IMR-90 (cell line): ENCODE measurements at regions not wholly inside any gene's neighbourhood (a gene's known extent, or its start where the extent isn't known, plus 50 kb on each side); places are given as distances from the start of the nearest gene placed in this dataset.
A peak's percentile ranks its signal among the peaks of the same experiment; 100 is the strongest.

ENCODE experiments used
- ATAC-seq: fragments of 200-7000 bp; cut with Tn5 transposase; 2 replicates; pipeline ENCODE4 v1.9.1; 2020; ENCODE audit warnings: low read depth, mild to moderate bottlenecking, moderate library complexity
- BruUV-seq: library from RNA; stranded (reverse); fragments of 400-500 nt; replicated peaks from 2 replicates; lab custom pipeline; 2021; lab: Mats Ljungman, UMichigan
- CTCF ChIA-PET: fragments of 300-600 bp; formaldehyde crosslinking; extraction: SDS; loops from one replicate; lab custom pipeline; 2021; ENCODE audit warnings: antibody characterized with exemption; lab: Yijun Ruan, JAX
- POLR2A ChIA-PET: fragments of 300-600 bp; sonication (Branson Sonifier 250); formaldehyde crosslinking; loops from one replicate; lab custom pipeline; 2022; ENCODE audit warnings: antibody characterized with exemption; ENCODE audit not compliant: unreplicated experiment; lab: Charles Lee
- DNase-seq: peaks from one replicate; pipeline ENCODE4 v3.0.0; 2013
- H2AFZ ChIP-seq: replicated peaks from 2 replicates; pipeline ENCODE3; 2013; ENCODE audit warnings: low read length, mild to moderate bottlenecking; ENCODE audit not compliant: poor library complexity
- H2AK5ac ChIP-seq: 2 replicates; pipeline ENCODE4 v1.6.1; 2013; ENCODE audit warnings: low read depth, low read length, inconsistent platforms
- H2AK9ac ChIP-seq: replicated peaks from 2 replicates; pipeline ENCODE3; 2013; ENCODE audit warnings: mild to moderate bottlenecking, low read depth, low read length, moderate library complexity; ENCODE audit not compliant: poor library complexity
- H2BK120ac ChIP-seq: 2 replicates; pipeline ENCODE4 v1.6.1; 2013; ENCODE audit warnings: low read depth, low read length, inconsistent platforms
- H2BK15ac ChIP-seq: 3 replicates; pipeline ENCODE4 v1.6.1; 2013; ENCODE audit warnings: low read depth, low read length, inconsistent platforms
- H2BK20ac ChIP-seq: 2 replicates; pipeline ENCODE4 v1.6.1; 2013; ENCODE audit warnings: low read depth, mild to moderate bottlenecking, inconsistent platforms, low read length, moderate library complexity
- H2BK5ac ChIP-seq: 2 replicates; pipeline ENCODE4 v1.6.1; 2013; ENCODE audit warnings: mild to moderate bottlenecking, low read depth, low read length, inconsistent platforms; ENCODE audit not compliant: poor library complexity, severe bottlenecking
- H3K14ac ChIP-seq: replicated peaks from 2 replicates; pipeline ENCODE4 v1.6.1; 2013; ENCODE audit warnings: low read depth, low read length, inconsistent platforms
- H3K18ac ChIP-seq: 2 replicates; pipeline ENCODE4 v1.6.1; 2013; ENCODE audit warnings: low read depth, low read length, control low read depth
- H3K23ac ChIP-seq: 2 replicates; pipeline ENCODE4 v1.6.1; 2013; ENCODE audit warnings: low read depth, low read length, inconsistent platforms
- H3K27ac ChIP-seq: 2 replicates; pipeline ENCODE4 v1.5.1; 2013; ENCODE audit warnings: mild to moderate bottlenecking, control low read depth, low read length; ENCODE audit not compliant: insufficient read depth
- H3K27me3 ChIP-seq: 2 replicates; pipeline ENCODE4 v1.6.1; 2013; ENCODE audit warnings: low read length; ENCODE audit not compliant: control insufficient read depth, insufficient read depth
- H3K36me3 ChIP-seq: 2 replicates; pipeline ENCODE4 v1.6.1; 2013; ENCODE audit warnings: low read length, mixed read lengths; ENCODE audit not compliant: control insufficient read depth, insufficient read depth
- H3K4ac ChIP-seq: 2 replicates; pipeline ENCODE4 v1.6.1; 2013; ENCODE audit warnings: low read depth, low read length, inconsistent platforms
- H3K4me1 ChIP-seq: 2 replicates; pipeline ENCODE4 v1.6.1; 2013; ENCODE audit warnings: low read length, mixed read lengths; ENCODE audit not compliant: control insufficient read depth, insufficient read depth
- H3K4me2 ChIP-seq: 2 replicates; pipeline ENCODE4 v1.6.1; 2013; ENCODE audit warnings: low read depth, mild to moderate bottlenecking, control low read depth, low read length, moderate library complexity
- H3K4me3 ChIP-seq: 2 replicates; pipeline ENCODE4 v1.5.1; 2013; ENCODE audit warnings: low read depth, mild to moderate bottlenecking, control low read depth, low read length, moderate library complexity; ENCODE audit not compliant: insufficient read depth
- H3K56ac ChIP-seq: 2 replicates; pipeline ENCODE4 v1.6.1; 2013; ENCODE audit warnings: low read length, inconsistent platforms; ENCODE audit not compliant: insufficient read depth; ENCODE audit errors: extremely low read depth
- H3K79me1 ChIP-seq, 2 experiments: 2 replicates each; pipeline ENCODE4 v1.6.1; 2013; ENCODE audit warnings: low read length in 2 of 2, inconsistent platforms in 1 of 2, low read depth in 1 of 2
- H3K9ac ChIP-seq: 2 replicates; pipeline ENCODE4 v1.6.1; 2013; ENCODE audit warnings: low read depth, low read length, control low read depth
- H3K9me1 ChIP-seq: 2 replicates; pipeline ENCODE4 v1.6.1; 2013; ENCODE audit warnings: low read length, inconsistent platforms; ENCODE audit not compliant: insufficient read depth
- H3K9me3 ChIP-seq: 2 replicates; pipeline ENCODE4 v1.6.1; 2013; ENCODE audit warnings: low read length; ENCODE audit not compliant: control insufficient read depth, insufficient read depth
- H4K20me1 ChIP-seq: 2 replicates; pipeline ENCODE4 v1.6.1; 2013; ENCODE audit warnings: low read length, inconsistent platforms; ENCODE audit not compliant: insufficient read depth
- H4K5ac ChIP-seq: 2 replicates; pipeline ENCODE4 v1.6.1; 2013; ENCODE audit warnings: mild to moderate bottlenecking, low read depth, low read length, control low read depth
- H4K8ac ChIP-seq, 2 experiments: 2 replicates each; pipeline ENCODE4 v1.6.1; 2013; ENCODE audit warnings: low read depth in 2 of 2, low read length in 2 of 2, control low read depth in 1 of 2, inconsistent platforms in 1 of 2
- H4K91ac ChIP-seq: 2 replicates; pipeline ENCODE4 v1.6.1; 2013; ENCODE audit warnings: low read depth, low read length, inconsistent platforms; ENCODE audit not compliant: insufficient read depth
- BHLHE40 ChIP-seq: fragments of 150-350 bp; IDR thresholded peaks from 2 replicates; pipeline ENCODE4 v1.6.1; 2016; ENCODE audit warnings: mild to moderate bottlenecking, low read depth, low read length
- CEBPB ChIP-seq: IDR thresholded peaks from 2 replicates; pipeline ENCODE4 v1.6.1; 2012; ENCODE audit warnings: low read depth, low read length, improper control_type of control experiment
- ELK1 ChIP-seq: fragments of 150-350 bp; IDR thresholded peaks from 2 replicates; pipeline ENCODE4 v1.6.1; 2016; ENCODE audit warnings: low read depth, mild to moderate bottlenecking, low read length, moderate library complexity, borderline replicate concordance
- FOS ChIP-seq: fragments of 150-350 bp; IDR thresholded peaks from 2 replicates; pipeline ENCODE4 v1.6.1; 2016; ENCODE audit warnings: low read depth, low read length
- MAFK ChIP-seq: IDR thresholded peaks from 2 replicates; pipeline ENCODE4 v1.6.1; 2012; ENCODE audit warnings: low read depth, low read length, improper control_type of control experiment
- POLR2A ChIP-seq: IDR thresholded peaks from 2 replicates; pipeline ENCODE4 v1.6.1; 2012; ENCODE audit warnings: mild to moderate bottlenecking, low read depth, low read length
- dilution Hi-C: fragments of 300-500 bp; cut with HindIII; formaldehyde crosslinking; loops from one replicate; pipeline ENCODE4 v1.14.3; 2018; ENCODE audit warnings: low sequenced_read_pairs; ENCODE audit not compliant: unreplicated experiment
- in situ Hi-C: fragments of 300-500 bp; cut with MboI; formaldehyde crosslinking; loops from 3 replicates; pipeline ENCODE4 v1.14.3; 2019; ENCODE audit warnings: low sequenced_read_pairs, inconsistent platforms, mixed read lengths
- intact Hi-C: fragments of 100-400 bp; cut with micrococcal nuclease; formaldehyde crosslinking; loops from 2 replicates; pipeline ENCODE4 v1.10.0; 2022
- TF ChIP-seq, protein P1 (sequence below): fragments of 150-350 bp; IDR thresholded peaks from 2 replicates; pipeline ENCODE4 v1.6.1; 2017; ENCODE audit warnings: mild to moderate bottlenecking, antibody characterized with exemption, low read length, low read depth

DNA sequence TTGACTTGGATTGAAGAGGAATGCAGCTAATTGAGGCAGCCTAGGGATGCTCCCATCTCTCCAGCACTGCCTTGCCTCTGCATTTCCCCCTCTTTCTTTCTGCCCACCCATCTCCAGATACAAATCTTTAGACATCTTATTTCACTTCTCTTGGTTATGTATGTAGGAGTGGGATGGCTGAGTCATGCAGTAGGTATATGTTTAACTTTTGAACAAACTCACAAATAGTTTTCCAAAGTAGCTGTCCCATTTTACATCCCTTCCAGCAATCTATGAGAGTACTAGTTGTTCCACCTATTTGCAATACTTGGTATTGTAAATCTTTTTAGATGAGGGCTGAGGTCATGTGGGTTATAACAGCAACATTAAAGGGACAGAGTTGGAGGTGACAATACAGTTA, 329.9 kb downstream of the DYSF start:
- in situ Hi-C loops (loop anchor here (25.0 kb wide), 1 partner anchor 954 kb away; no protein-coding TSS in a partner anchor), intact Hi-C loops (no loop called here), dilution Hi-C loops (no loop called here)
- no peak overlapping the region for H3K4me2 ChIP-seq
- no peaks in the 10 kb centered on the region for H3K79me1 ChIP-seq
- peak overlapping the region; percentile 82 for H2BK120ac ChIP-seq
- TF ChIP-seq ELK1 (no peak), BHLHE40 (no peak), CEBPB (no peak), POLR2A (no peak), FOS (peak; percentile 25; the same call in 1 of the 2 replicates), MAFK (no peak)
- TF ChIP-seq, protein P1, sequence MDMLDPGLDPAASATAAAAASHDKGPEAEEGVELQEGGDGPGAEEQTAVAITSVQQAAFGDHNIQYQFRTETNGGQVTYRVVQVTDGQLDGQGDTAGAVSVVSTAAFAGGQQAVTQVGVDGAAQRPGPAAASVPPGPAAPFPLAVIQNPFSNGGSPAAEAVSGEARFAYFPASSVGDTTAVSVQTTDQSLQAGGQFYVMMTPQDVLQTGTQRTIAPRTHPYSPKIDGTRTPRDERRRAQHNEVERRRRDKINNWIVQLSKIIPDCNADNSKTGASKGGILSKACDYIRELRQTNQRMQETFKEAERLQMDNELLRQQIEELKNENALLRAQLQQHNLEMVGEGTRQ, result no peak
- peaks cover 12% of the 10 kb centered on the region; the same call in 1 of the 2 replicates for H3K9me1 ChIP-seq
- ChIA-PET POLR2A (interaction anchor here (1.2 kb wide), 1 partner anchor 12 kb away, joined by 3 read pairs; no protein-coding TSS in a partner anchor), CTCF (no interaction called here)
- no peak overlapping the region for H3K23ac ChIP-seq
- H2BK15ac ChIP-seq, result no peak overlapping the region
- peak overlapping the region; percentile 56 for H2BK5ac ChIP-seq
- no peak overlapping the region for H3K14ac ChIP-seq
- H3K27ac ChIP-seq, result no peak overlapping the region
- ATAC-seq, result peak; percentile 72
- no peak overlapping the region for H4K5ac ChIP-seq
- no peak overlapping the region for H3K4me3 ChIP-seq
- H3K4ac ChIP-seq, result peak overlapping the region; percentile 28
- H2BK20ac ChIP-seq, result peak overlapping the region; percentile 75
- H3K36me3 ChIP-seq, result no peaks in the 10 kb centered on the region
- H3K27me3 ChIP-seq, result peaks cover 7% of the 10 kb centered on the region
- peak overlapping the region; percentile 58 for H2AFZ ChIP-seq
- no peak overlapping the region for H3K18ac ChIP-seq
- peak overlapping the region; percentile 77 for H4K91ac ChIP-seq
- DNase-seq, result peak; percentile 66
- no peak overlapping the region; the same call in 1 of the 2 replicates for H3K56ac ChIP-seq
- H2AK9ac ChIP-seq, result peak overlapping the region; percentile 69
- H4K8ac ChIP-seq, result peak overlapping the region in 1 of 2 experiments; percentile 36; a peak in 1 of 4 replicates
- no peaks in the 10 kb centered on the region for H3K9me3 ChIP-seq
- no peaks in the 10 kb centered on the region; the same call in 1 of the 2 replicates for H4K20me1 ChIP-seq
- peak overlapping the region; percentile 56 for H2AK5ac ChIP-seq
- no TSS peak for BruUV-seq
- H3K9ac ChIP-seq, result no peak overlapping the region
- peaks cover 15% of the 10 kb centered on the region for H3K4me1 ChIP-seq
